CD14-positive monocyte (primary cell): ENCODE measurements at regions not wholly inside any gene's neighbourhood (a gene's known extent, or its start where the extent isn't known, plus 50 kb on each side); places are given as distances from the start of the nearest gene placed in this dataset.

Experiments used
- DNase-seq, 3 donors: peaks; one replicate each; pipeline ENCODE4 v3.0.0-alpha.2; 2011 to 2022
- H2AFZ ChIP-seq: 2 replicates; pipeline ENCODE4 v1.6.0; 2012; ENCODE audit warnings: mild to moderate bottlenecking, low read depth, low read length, inconsistent platforms; ENCODE audit not compliant: insufficient read depth, poor library complexity, severe bottlenecking
- H3K27ac ChIP-seq, 2 donors: 1 replicate in 1 of 2; 2 replicates in 1 of 2; pipeline ENCODE4 v1.5.1; 2012 to 2013; ENCODE audit warnings: low read length in 2 of 2, control low read depth in 1 of 2, inconsistent platforms in 1 of 2, low read depth in 1 of 2, mild to moderate bottlenecking in 1 of 2
- H3K27me3 ChIP-seq, 2 donors: one replicate each; pipeline versions ENCODE4 v1.6.0 to v1.6.1; 2011 to 2013; ENCODE audit warnings: low read length in 2 of 2; ENCODE audit not compliant: control insufficient read depth in 2 of 2, insufficient read depth in 2 of 2
- H3K36me3 ChIP-seq, 2 donors: replicated peaks in 1 of 2; 1 replicate in 1 of 2; 2 replicates in 1 of 2; pipeline versions ENCODE4 v1.5.1 to v1.6.1; 2012 to 2013; ENCODE audit warnings: low read length in 2 of 2, control low read depth in 1 of 2, inconsistent platforms in 1 of 2, mild to moderate bottlenecking in 1 of 2; ENCODE audit not compliant: insufficient read depth in 2 of 2, control insufficient read depth in 1 of 2
- H3K4me1 ChIP-seq, 2 donors: 1 replicate in 1 of 2; 2 replicates in 1 of 2; pipeline versions ENCODE4 v1.5.1 to v1.6.1; 2012 to 2013; ENCODE audit warnings: low read length in 2 of 2, control low read depth in 1 of 2, inconsistent platforms in 1 of 2, mild to moderate bottlenecking in 1 of 2, moderate library complexity in 1 of 2; ENCODE audit not compliant: insufficient read depth in 2 of 2, control insufficient read depth in 1 of 2
- H3K4me2 ChIP-seq: replicated peaks from 2 replicates; pipeline ENCODE3; 2012; ENCODE audit warnings: low read length, moderate library complexity, mild to moderate bottlenecking; ENCODE audit not compliant: poor library complexity, severe bottlenecking; ENCODE audit errors: extremely low read depth
- H3K4me3 ChIP-seq, 3 experiments: fragments of 200-600 bp in 1 of 3; sonication (generic) in 1 of 3; replicated peaks in 1 of 3; 1 replicate in 2 of 3; 2 replicates in 1 of 3; pipeline ENCODE4 v1.5.1; 2011 to 2013; ENCODE audit warnings: low read length in 3 of 3, mild to moderate bottlenecking in 3 of 3, control low read depth in 2 of 3, low read depth in 2 of 3, inconsistent platforms in 1 of 3, moderate library complexity in 1 of 3
- H3K79me2 ChIP-seq: 2 replicates; pipeline ENCODE4 v1.6.0; 2012; ENCODE audit warnings: mild to moderate bottlenecking, control low read depth, inconsistent platforms, low read length, moderate library complexity; ENCODE audit not compliant: insufficient read depth
- H3K9ac ChIP-seq: 2 replicates; pipeline ENCODE4 v1.6.0; 2017; ENCODE audit warnings: low read length, mild to moderate bottlenecking; ENCODE audit not compliant: insufficient read depth, poor library complexity, severe bottlenecking
- H3K9me3 ChIP-seq, 2 donors: replicated peaks in 1 of 2; 1 replicate in 1 of 2; 2 replicates in 1 of 2; pipeline versions ENCODE4 v1.5.1 to v1.6.1; 2012 to 2013; ENCODE audit warnings: low read length in 2 of 2, control low read depth in 1 of 2; ENCODE audit not compliant: control insufficient read depth in 1 of 2, insufficient read depth in 1 of 2
- H4K20me1 ChIP-seq: 2 replicates; pipeline ENCODE4 v1.6.0; 2012; ENCODE audit warnings: mild to moderate bottlenecking, low read length, control low read depth, moderate library complexity; ENCODE audit not compliant: insufficient read depth
- H3K27ac Mint-ChIP-seq, 7 donors: one replicate each; pipeline ENCODE4 v1.8.0; 2020; ENCODE audit warnings: mild to moderate bottlenecking in 7 of 7, mixed read lengths in 7 of 7, moderate library complexity in 6 of 7, inconsistent platforms in 2 of 7
- H3K27me3 Mint-ChIP-seq, 3 donors: one replicate each; pipeline ENCODE4 v1.8.0; 2021 to 2022; ENCODE audit warnings: low read depth in 3 of 3, mild to moderate bottlenecking in 3 of 3, mixed read lengths in 3 of 3, moderate library complexity in 3 of 3, inconsistent platforms in 1 of 3
- H3K36me3 Mint-ChIP-seq, 2 donors: one replicate each; pipeline ENCODE4 v1.8.0; 2020; ENCODE audit warnings: mixed read lengths in 2 of 2, inconsistent platforms in 1 of 2, mild to moderate bottlenecking in 1 of 2
- H3K4me1 Mint-ChIP-seq: one replicate; pipeline ENCODE4 v1.8.0; 2020; ENCODE audit warnings: mild to moderate bottlenecking, mixed read lengths
- H3K4me3 Mint-ChIP-seq, 2 donors: one replicate each; pipeline ENCODE4 v1.8.0; 2020; ENCODE audit warnings: mild to moderate bottlenecking in 2 of 2, mixed read lengths in 2 of 2, moderate library complexity in 1 of 2
- H3K9me3 Mint-ChIP-seq, 7 donors: one replicate each; pipeline ENCODE4 v1.8.0; 2020 to 2022; ENCODE audit warnings: mixed read lengths in 7 of 7, mild to moderate bottlenecking in 6 of 7, moderate library complexity in 6 of 7, inconsistent platforms in 2 of 7
- WGBS: methylation state at CpG from one replicate; pipeline ENCODE4 v1.1.5; 2013; ENCODE audit warnings: missing lambda C conversion rate; ENCODE audit not compliant: insufficient coverage; 5-methylcytosine and 5-hydroxymethylcytosine counted together
- intact Hi-C, 2 donors: fragments of 100-400 bp; cut with micrococcal nuclease; formaldehyde crosslinking; loops; one replicate each; pipeline versions ENCODE4 v1.15.0 to v1.15.1; 2023
- TF ChIP-seq, protein P1 (sequence below): fragments of 200-600 bp; IDR thresholded peaks from one replicate; pipeline ENCODE4 v1.8.0; 2022; ENCODE audit warnings: antibody characterized with exemption, mild to moderate bottlenecking

GRCh38 chr14:26833621-26834176 is 235.9 kb upstream of the NOVA1 start:
- Mint-ChIP-seq H3K4me3 (no peak overlapping the region), H3K9me3 (peaks cover 0 to 2% (median 0%) of the 10 kb centered on the region in 7 donors), H3K36me3 (no peaks in the 10 kb centered on the region), H3K27ac (no peak overlapping the region), H3K27me3 (no peaks in the 10 kb centered on the region), H3K4me1 (no peaks in the 10 kb centered on the region)
- Histone ChIP-seq H3K27ac (no peak overlapping the region), H3K9me3 (no peaks in the 10 kb centered on the region), H4K20me1 (no peaks in the 10 kb centered on the region), H3K27me3 (no peaks in the 10 kb centered on the region), H3K79me2 (no peaks in the 10 kb centered on the region), H3K4me2 (no peak overlapping the region), H3K36me3 (no peaks in the 10 kb centered on the region), H2AFZ (no peak overlapping the region), H3K9ac (no peak overlapping the region), H3K4me3 (no peak overlapping the region), H3K4me1 (no peaks in the 10 kb centered on the region)
- TF ChIP-seq, protein P1, sequence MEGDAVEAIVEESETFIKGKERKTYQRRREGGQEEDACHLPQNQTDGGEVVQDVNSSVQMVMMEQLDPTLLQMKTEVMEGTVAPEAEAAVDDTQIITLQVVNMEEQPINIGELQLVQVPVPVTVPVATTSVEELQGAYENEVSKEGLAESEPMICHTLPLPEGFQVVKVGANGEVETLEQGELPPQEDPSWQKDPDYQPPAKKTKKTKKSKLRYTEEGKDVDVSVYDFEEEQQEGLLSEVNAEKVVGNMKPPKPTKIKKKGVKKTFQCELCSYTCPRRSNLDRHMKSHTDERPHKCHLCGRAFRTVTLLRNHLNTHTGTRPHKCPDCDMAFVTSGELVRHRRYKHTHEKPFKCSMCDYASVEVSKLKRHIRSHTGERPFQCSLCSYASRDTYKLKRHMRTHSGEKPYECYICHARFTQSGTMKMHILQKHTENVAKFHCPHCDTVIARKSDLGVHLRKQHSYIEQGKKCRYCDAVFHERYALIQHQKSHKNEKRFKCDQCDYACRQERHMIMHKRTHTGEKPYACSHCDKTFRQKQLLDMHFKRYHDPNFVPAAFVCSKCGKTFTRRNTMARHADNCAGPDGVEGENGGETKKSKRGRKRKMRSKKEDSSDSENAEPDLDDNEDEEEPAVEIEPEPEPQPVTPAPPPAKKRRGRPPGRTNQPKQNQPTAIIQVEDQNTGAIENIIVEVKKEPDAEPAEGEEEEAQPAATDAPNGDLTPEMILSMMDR: no peak
- DNase-seq: no peak
- intact Hi-C loops: no loop called here

DNA sequence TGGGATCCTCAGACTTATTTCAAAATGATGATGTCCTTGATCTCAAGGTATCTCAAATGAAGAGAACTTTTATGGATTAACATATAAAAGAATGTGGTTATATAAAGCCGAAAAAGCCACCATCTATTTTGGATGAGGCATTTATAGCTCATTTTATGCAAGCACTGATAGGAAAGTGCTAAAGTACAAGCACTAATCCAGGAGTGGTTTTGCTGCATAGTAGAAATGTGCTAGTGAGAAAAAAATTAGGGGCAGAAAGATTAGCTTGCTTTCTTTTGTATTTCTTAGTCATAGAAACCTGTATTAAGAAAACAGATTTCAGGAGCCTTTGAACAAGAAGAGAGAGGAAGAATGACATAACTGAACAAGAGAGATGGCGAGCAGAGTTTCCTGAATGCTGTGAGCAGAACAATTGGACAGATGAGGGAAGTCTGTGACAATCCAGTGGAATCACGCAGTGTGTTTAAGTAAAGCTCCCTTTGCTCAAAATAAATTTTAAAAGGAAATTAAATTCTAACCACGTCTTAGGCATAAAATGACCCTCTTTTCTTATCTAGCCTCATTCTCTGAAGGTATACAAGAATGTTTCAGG is 238.2 kb upstream of the NOVA1 start:
- Histone ChIP-seq H3K4me1 (no peaks in the 10 kb centered on the region), H2AFZ (no peak overlapping the region), H3K9me3 (no peaks in the 10 kb centered on the region), H3K79me2 (no peaks in the 10 kb centered on the region), H3K36me3 (no peaks in the 10 kb centered on the region), H3K9ac (no peak overlapping the region), H3K27ac (no peak overlapping the region), H3K4me3 (no peak overlapping the region), H4K20me1 (no peaks in the 10 kb centered on the region), H3K4me2 (no peak overlapping the region), H3K27me3 (no peaks in the 10 kb centered on the region)
- no peak for DNase-seq
- H3K9me3 Mint-ChIP-seq: no peaks in the 10 kb centered on the region
- WGBS: 17% methylated on average over 1 of the region's 4 CpGs
- intact Hi-C loops: no loop called here
- no peaks in the 10 kb centered on the region for H3K36me3 Mint-ChIP-seq
- H3K27me3 Mint-ChIP-seq: no peaks in the 10 kb centered on the region
- no peaks in the 10 kb centered on the region for H3K4me1 Mint-ChIP-seq
- no peak overlapping the region for H3K4me3 Mint-ChIP-seq
- no peak overlapping the region for H3K27ac Mint-ChIP-seq
- TF ChIP-seq, protein P1: no peak
